ENCODE measurements at regions not wholly inside any gene's neighbourhood (a gene's known extent, or its start where the extent isn't known, plus 50 kb on each side); places are given as distances from the start of the nearest gene placed in this dataset.

DNA sequence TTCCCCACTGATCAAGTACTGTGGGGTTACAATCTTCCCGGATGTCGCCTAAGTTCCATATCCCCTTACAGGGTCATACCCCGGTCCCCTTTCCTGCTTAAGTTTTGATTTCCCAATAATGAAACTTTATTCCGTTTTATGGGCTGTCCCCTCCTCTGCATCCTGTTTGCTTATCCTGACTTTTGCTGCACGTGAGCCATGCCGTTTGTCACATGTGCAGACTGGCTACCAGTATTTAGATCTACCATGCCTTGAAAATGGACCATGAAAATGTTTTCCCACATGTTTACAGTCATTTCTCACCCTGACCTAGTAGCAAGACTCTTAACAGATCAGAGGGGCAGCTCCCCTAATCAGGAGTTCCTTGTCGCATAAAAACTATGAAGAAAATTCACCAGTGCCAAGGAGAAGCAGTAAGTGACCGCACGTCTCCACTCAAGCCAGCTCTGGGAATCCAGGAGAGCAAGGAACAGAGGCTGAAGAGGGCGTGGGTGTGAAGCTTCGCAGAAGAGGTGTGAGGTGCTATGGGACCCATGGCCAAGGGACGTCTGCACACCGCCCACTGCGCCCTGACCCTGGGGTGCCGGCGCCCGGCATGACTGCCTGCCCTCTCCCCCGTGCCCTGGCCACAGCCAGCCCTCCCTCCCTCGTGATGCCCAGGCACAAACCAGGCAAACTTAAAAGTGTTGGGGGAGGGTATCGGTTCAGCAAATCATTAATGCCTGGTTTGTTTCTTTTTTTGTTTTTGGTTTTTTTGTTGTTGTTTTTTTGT, 440.8 kb upstream of the SALL3 start:
- TF ChIP-seq, protein P1, sequence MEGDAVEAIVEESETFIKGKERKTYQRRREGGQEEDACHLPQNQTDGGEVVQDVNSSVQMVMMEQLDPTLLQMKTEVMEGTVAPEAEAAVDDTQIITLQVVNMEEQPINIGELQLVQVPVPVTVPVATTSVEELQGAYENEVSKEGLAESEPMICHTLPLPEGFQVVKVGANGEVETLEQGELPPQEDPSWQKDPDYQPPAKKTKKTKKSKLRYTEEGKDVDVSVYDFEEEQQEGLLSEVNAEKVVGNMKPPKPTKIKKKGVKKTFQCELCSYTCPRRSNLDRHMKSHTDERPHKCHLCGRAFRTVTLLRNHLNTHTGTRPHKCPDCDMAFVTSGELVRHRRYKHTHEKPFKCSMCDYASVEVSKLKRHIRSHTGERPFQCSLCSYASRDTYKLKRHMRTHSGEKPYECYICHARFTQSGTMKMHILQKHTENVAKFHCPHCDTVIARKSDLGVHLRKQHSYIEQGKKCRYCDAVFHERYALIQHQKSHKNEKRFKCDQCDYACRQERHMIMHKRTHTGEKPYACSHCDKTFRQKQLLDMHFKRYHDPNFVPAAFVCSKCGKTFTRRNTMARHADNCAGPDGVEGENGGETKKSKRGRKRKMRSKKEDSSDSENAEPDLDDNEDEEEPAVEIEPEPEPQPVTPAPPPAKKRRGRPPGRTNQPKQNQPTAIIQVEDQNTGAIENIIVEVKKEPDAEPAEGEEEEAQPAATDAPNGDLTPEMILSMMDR (conservative IDR thresholded peaks at IDR 0.05; ENCODE audit: low read depth, low read length), result no peak
- Histone ChIP-seq H3K4me1 (ENCODE audit: low read depth, poor library complexity, severe bottlenecking) (no peaks in the 10 kb centered on the region), H4K20me1 (ENCODE audit: insufficient read depth) (no peaks in the 10 kb centered on the region), H3K4me3 (IDR thresholded peaks at IDR 0.05; ENCODE audit: insufficient read depth, low read depth, low read length) (no peak overlapping the region), H3K27ac (no peak overlapping the region), H3K36me3 (ENCODE audit: insufficient read depth) (no peaks in the 10 kb centered on the region), H3K9ac (no peak overlapping the region), H2AFZ (ENCODE audit: low read depth) (no peak overlapping the region), H3K27me3 (ENCODE audit: insufficient read depth, low read depth) (no peaks in the 10 kb centered on the region), H3K79me2 (ENCODE audit: insufficient read depth, low read depth) (no peaks in the 10 kb centered on the region), H3K4me2 (no peak overlapping the region)

DNA sequence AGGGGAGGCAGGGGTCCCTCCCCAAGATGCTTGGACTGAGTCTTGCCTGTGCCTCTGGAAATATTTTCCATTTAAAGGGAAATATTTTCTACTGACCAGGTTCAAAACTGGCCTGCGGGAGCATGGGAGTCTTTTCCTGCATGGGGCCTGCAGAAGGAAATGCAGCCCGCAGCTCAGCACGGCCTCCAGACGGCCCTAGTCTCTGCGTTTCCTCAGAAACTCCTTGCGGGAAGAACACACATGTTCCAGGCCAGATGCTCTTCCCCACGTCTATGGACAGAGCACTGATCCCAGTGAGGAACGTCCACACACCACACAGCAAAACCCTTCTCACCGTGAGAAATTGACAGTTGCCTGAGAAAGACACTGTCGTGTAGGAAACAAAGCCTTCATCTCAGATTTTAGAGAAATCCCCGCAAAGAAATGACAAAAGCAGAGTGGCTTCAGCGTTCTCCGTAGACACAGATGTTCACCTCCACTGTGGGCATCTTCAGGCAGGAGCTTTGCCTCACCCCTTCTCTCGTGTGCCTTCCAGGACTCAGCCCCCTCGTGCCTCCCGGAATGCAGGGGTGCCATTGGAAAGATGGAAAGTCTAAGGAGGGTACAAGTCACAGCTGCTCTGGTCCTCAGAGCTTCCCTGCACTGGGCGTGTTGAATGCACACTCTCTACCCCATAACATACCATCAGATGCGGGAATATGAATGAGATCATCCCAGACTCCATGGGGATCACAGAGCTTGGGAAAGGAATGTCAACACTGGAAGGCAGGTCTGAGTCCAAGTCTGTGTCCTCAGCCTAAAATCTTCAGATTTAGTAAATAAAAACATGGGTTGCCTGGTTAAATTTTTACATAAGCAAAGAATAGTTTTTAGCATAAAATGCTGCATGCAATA, 438.7 kb upstream of the SALL3 start:
- H3K79me2 ChIP-seq (ENCODE audit: insufficient read depth, low read depth), result no peaks in the 10 kb centered on the region
- H3K27me3 ChIP-seq (ENCODE audit: insufficient read depth, low read depth), result no peaks in the 10 kb centered on the region
- TF ChIP-seq, protein P1 (conservative IDR thresholded peaks at IDR 0.05; ENCODE audit: low read depth, low read length), result no peak
- H4K20me1 ChIP-seq (ENCODE audit: insufficient read depth), result no peaks in the 10 kb centered on the region
- H3K4me3 ChIP-seq (IDR thresholded peaks at IDR 0.05; ENCODE audit: insufficient read depth, low read depth, low read length), result no peak overlapping the region
- no peaks in the 10 kb centered on the region for H3K36me3 ChIP-seq (ENCODE audit: insufficient read depth)
- H2AFZ ChIP-seq (ENCODE audit: low read depth), result no peak overlapping the region
- H3K27ac ChIP-seq, result no peak overlapping the region
- H3K4me2 ChIP-seq, result no peak overlapping the region
- H3K9ac ChIP-seq, result no peak overlapping the region
- no peaks in the 10 kb centered on the region for H3K4me1 ChIP-seq (ENCODE audit: low read depth, poor library complexity, severe bottlenecking)

DNA sequence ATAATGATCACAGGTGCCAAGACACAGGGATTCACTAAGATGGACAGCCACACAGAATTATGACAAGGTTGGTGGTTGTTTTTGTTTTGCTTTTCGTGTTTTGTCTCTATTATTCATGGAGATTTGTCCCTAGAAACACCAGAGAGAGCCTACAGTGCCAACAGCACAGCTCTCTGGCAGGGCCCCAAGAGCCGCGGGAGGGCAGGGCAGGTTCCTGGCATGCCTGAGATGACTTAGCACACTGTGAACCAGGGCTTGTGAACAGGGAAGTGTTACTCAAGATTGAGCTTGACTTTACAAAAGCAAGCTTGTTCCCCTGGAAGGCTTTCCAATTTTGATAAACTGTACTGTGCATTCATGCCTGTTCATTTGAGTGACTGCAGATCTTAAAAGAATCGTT, 437.4 kb upstream of the SALL3 start:
- Histone ChIP-seq H3K27ac (no peak overlapping the region), H2AFZ (ENCODE audit: low read depth) (no peak overlapping the region), H3K9ac (no peak overlapping the region), H3K4me1 (ENCODE audit: low read depth, poor library complexity, severe bottlenecking) (no peaks in the 10 kb centered on the region), H3K4me3 (IDR thresholded peaks at IDR 0.05; ENCODE audit: insufficient read depth, low read depth, low read length) (no peak overlapping the region), H4K20me1 (ENCODE audit: insufficient read depth) (no peaks in the 10 kb centered on the region), H3K79me2 (ENCODE audit: insufficient read depth, low read depth) (no peaks in the 10 kb centered on the region), H3K36me3 (ENCODE audit: insufficient read depth) (no peaks in the 10 kb centered on the region), H3K27me3 (ENCODE audit: insufficient read depth, low read depth) (no peaks in the 10 kb centered on the region), H3K4me2 (no peak overlapping the region)
- TF ChIP-seq, protein P1 (conservative IDR thresholded peaks at IDR 0.05; ENCODE audit: low read depth, low read length), result no peak

DNA sequence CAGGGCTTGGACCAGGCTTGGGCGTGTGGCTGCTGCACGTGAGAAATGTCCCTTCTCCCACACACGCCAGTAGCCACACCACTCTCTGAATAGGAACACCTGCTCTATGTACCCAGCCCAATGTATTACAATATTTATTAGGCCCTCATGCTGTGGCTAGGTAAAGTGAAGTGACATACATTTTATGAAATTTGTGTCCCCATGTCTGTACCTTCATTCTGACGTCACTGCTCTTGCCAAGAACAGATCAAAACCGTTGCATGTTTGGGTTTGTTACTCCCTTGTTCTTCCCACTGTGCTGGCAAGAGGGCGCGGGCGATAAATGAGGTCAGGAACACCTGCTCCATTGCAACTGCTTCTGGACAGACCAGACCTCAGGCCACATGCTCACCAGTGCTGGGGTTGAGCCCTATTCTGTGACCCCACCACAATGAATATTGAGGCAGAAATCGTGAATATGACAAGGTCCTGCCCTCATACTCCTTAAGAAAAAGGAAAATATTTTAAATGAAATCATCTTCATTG, 436.4 kb upstream of the SALL3 start:
- Histone ChIP-seq H3K27ac (no peak overlapping the region), H3K27me3 (ENCODE audit: insufficient read depth, low read depth) (no peaks in the 10 kb centered on the region), H2AFZ (ENCODE audit: low read depth) (no peak overlapping the region), H3K4me1 (ENCODE audit: low read depth, poor library complexity, severe bottlenecking) (no peaks in the 10 kb centered on the region), H3K79me2 (ENCODE audit: insufficient read depth, low read depth) (no peaks in the 10 kb centered on the region), H4K20me1 (ENCODE audit: insufficient read depth) (no peaks in the 10 kb centered on the region), H3K4me2 (no peak overlapping the region), H3K36me3 (ENCODE audit: insufficient read depth) (no peaks in the 10 kb centered on the region), H3K4me3 (IDR thresholded peaks at IDR 0.05; ENCODE audit: insufficient read depth, low read depth, low read length) (no peak overlapping the region), H3K9ac (no peak overlapping the region)
- TF ChIP-seq, protein P1 (conservative IDR thresholded peaks at IDR 0.05; ENCODE audit: low read depth, low read length), result no peak

All from KMS-11 (cell line).